NCI-H446 treated with DMSO at 0.1 percent for 48 hours (cell line): ENCODE measurements at regions not wholly inside any gene's neighbourhood (a gene's known extent, or its start where the extent isn't known, plus 50 kb on each side); places are given as distances from the start of the nearest gene placed in this dataset.

Experiments used
- DNase-seq: peaks from one replicate; lab custom pipeline; 2025; lab: John Stamatoyannopoulos, UW

DNA sequence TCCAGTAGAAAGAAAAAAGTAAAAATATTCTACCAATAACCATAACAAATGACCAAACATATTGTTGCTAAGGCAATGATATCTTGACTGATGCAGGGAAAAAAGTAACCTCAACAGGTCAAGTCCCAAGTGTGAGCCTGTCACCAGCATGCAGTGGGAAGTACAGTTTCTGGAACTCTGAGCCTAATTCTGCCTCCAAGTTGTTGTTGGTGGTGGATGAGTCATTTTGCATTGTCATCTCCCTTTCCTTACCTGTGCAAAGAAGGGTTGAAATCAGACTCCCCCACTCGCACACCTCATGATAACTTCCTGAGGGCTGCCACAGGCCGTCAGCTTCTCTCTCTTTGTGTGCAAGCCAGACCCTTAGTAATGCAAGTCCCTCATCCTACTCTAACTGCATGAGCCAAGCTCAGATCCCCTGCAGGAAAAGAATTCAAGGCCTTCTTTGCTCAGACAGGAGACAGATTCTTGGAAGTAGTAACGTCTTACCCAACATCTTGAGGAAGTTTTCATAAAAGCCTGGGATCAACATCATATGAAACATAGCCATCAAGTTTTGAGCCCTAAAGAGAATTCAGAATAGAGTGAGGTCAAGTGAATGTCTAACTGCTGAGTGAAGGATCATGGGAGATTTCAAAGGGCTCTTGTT is 207.6 kb upstream of the FOXA2 start:
- no peak for DNase-seq

DNA sequence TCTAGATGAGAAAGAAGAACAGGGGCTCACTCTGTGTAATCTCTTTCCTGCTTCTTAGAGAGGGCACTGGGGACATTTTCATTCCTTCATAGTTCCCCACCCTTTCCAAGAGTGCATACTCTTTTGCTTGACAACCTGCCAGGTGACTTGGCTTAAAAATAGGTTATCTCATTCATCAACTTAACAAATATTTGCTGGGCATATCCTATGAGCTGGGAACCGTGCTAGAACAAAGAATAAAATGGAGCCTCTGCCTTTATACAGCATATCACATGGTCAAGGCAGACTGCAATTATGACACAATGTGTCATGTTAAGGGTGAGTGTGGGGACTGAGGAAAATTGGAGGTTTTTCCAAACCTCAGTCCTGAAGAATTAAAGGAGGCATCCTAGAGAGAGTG is 209.8 kb upstream of the FOXA2 start:
- no peak for DNase-seq

DNA sequence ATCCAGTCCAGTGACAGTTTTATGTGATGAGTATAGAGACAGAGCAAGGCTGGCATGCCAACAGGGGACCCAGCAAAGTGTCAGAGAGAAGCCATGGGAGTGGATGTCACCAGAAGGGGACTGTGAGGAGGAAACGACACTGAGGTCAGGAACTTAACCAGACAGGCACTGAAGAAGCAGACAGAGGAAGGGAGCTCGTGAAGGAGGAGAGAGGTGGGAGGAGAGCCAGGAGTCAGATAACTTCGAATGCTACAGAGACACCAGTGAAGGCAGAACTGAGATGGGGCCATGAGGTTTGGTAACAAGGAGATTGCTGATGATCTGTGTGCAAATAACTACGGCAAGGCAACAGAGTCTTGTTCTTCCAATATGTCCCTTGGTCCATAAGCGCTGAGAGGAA is 211.1 kb upstream of the FOXA2 start:
- DNase-seq, result no peak

DNA sequence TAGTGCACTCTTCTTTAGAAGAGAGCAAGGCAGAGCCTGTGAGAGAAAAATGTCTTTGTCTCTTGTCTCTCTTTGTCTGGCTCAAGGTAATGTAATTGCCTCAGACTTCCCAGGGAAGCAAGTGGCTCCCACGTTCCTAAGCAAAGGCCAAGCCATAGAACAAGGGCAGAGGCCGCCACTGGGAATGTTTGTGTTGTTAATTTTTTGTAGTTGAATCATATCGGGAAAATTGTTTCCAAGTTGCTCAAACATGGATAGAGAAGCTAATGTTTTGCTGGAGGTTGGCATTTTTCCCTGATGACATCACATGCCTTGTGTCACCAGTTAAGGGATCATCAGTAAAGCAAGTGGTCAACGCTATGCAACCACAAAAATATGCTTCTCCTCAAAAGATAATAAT is 211.5 kb upstream of the FOXA2 start:
- no peak for DNase-seq

DNA sequence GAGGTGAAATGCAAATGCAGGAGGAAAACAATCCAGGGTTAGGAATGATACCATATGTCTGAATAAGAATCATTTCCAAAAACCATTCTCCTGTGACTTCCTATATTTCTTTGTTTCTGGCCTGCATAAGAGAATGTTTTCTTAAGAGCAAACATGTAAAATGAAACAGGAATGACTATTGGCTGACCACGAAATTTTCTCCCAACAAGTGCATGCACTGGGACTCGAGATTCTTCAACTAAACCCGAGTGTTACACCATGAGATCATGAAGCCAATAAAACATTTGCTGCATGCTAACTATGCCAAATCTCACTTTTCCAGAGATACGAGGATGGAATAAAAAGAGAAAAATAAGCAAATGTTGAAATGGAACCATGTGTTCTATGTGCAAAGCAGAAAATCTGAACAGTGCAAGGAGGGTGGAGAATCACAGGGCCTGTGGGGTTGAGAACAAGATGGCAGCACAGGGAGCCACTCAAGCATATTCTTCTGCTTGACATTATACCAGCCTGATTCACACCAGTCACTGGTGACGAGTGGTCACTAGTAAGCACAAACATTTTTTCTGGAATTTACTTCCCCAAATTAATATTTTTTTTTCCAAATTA is 212.2 kb upstream of the FOXA2 start:
- DNase-seq, result no peak

DNA sequence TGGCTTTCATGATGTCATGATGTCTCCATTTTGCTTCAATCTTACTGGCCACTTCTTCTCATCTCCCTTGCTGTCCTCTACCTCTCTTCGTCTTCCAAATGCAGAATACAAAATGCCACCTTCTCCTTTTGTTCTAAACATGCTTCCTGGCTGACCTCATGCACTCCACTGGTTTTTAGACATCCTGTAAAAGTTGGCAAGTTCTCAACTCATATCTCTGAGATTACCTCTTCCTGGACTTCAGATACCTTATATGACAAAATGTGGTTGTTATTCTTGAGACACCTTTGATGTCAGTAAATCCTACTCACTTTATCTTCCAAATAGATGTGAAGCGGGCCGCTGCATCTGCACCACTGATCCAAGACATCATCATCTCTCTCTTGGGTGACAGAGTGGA is 212.7 kb upstream of the FOXA2 start:
- no peak for DNase-seq

DNA sequence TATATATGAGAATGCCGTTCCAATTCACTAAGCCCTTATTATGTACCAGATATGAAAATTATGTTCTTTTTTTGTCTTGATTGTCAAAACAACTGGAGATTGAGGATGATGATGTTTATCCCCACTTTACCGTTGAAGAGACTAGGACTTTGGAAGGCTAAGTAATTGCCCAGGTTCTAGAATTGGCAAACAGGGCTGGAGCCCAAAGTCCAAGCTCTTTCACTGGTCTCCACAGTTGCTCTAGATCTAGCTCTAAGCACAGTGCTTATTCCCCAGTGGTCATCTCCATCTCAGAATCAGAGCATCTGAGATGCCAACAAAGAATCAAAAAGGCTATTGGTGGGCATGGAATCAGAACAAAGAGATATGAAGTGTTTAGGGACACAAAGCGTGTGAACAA is 215.3 kb upstream of the FOXA2 start:
- DNase-seq, result no peak

DNA sequence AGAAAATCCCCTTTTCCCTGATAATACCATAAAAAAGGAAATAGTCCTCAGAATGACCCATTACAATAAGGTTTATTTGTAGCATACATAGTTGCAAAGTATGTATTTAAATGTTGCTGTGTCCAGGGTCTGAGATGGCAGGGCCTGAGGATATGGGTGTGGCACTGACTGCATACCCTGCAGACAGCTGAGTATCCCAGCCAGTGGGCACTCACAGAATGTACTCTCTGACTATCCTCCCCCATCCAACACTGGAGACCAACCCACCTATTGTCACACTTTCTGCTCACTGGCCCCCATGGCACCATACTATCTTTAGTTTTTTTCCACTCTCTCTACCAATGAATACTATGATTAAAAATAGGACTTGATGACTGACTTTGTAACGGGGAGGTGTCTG is 215.8 kb upstream of the FOXA2 start:
- no peak for DNase-seq

DNA sequence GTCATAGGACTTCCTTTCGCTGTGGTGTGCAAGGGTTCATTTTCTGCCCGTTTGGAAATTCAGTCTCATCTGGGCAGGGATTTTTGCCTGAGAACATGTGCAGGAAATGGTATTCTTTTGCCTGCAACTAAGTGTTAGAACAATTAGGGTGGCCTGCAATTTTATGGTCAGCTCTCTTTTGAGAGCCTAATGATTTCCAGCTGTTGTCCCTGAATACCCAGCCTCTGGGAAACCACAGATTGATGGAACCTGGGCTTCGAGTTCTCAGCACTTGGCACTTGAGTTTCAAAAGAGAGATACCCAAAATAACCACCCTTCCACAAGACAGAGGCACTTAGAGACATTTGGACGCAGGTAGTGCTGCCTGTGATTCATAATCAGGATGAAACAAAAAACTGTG is 217.2 kb upstream of the FOXA2 start:
- DNase-seq, result no peak

DNA sequence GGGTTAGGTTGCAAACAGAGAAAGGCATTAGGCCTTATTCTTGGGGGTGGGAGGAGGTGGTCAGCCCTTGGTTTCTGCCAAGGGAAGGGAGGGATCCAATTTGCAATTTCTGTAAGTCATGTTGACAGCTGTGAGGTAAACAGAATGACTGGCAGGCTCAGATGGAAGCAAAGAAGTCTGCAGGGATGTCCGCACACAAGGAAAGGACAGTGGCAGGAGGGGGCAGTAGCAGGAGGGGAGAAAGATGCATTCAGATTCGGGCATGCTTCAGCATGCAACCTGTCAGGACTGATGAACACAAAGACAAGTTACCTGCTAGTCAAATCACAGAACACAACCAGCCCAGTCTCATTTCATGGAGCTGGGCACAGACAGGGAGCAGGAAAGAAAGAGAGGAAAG is 217.9 kb upstream of the FOXA2 start:
- no peak for DNase-seq

DNA sequence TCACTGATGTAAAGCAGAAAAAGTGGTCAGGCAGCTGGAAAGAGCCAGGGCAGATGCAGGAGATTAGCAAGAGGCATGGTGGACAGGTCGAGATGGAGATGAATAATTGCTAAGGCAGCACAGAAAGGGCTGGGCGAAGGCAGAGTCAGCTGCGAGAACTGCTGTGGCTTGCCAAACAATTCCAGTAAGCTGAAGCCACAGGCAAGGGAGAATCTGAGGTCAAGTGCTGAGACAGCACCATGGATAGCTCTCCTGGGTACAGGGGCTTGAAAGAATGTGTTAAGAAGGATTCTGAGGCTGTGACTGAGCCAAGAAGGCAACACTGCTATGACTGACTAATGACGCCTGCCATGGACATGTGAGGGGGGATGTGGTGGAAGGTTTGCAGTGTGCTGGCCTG is 220.8 kb upstream of the FOXA2 start:
- no peak for DNase-seq

DNA sequence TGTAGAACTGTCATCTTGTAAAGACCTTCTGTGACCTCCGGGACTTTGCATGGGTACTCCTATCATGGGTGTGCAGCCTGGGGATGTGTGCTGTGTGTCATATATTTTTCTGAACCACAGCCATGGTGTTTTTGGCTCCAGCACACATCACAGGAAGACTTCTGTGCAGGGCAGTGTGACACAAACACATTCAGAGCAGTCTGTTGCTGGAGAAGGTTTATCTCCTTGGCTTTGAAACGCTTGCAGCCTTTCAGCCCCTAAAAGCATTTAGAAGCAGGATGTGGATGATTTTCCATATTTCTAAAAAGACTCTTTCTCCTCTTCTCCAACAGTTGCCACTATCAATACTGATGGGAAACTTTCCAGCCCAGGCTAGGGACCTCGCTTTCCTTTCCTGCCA is 221.6 kb upstream of the FOXA2 start:
- DNase-seq, result no peak

DNA sequence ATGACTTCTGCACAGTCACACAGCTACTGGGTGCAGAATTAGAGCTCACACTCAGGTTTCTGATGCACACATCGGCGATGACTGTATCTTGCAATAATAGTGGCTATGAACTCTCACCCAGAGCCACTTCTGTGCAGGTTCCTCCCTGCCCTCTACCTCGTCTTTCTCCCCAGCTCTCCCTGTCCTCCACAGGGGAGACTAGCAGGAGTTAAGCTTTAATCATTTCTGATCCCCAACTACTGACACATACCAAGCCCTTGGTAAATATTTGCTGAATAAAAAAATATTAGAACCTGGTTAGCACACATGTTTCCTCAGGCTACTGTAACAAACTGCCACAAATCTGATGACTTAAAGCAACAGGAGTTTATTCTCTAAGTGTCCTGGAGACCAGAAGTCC is 222.7 kb upstream of the FOXA2 start:
- no peak for DNase-seq

DNA sequence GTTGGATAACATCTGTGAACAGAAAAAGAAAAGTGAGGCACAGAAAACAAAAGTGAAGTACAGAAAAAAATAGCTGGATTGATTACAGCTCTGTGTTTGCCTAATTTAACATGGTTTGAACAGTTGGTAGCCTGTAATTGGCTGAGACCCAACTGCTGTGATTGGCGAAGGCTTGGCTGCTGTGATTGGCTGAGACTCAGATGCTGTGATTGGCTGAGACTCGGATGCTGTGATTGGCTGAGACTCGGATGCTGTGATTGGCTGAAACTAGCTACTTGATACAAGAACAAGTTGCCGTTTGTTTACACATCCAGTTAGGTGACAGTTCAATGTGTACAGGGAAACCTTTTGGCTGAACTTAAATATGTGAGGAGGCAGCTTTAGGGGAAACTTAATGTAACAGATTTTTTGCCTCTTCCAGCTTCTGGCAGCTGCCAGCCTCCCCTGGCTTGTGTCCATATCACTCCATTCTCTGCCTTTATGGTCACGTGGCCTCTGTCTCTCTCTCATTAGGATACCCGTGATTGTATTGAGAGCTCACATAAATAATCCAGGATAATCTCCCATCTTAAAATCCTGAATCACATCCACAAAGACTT is 223.4 kb upstream of the FOXA2 start:
- peak; percentile 16 for DNase-seq

DNA sequence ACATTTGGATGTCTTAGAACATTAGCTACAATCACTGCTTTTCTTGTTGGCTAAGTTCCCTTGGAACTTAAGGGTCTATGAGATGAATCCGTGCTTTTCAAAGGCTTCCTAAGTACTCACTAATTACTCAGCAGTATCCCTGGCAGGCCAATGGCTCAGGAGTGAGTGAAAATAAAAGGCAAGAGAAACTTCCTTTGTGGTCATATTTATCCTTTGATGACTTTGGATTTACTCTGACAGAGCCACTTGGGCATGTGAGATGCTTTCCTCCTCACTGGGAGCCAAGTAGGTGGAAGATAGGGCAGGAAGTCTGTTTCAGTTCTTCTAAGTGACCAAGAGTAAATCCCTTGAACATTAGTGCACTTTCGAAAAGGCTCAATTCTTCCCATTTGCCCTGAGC is 224.3 kb upstream of the FOXA2 start:
- DNase-seq, result no peak

DNA sequence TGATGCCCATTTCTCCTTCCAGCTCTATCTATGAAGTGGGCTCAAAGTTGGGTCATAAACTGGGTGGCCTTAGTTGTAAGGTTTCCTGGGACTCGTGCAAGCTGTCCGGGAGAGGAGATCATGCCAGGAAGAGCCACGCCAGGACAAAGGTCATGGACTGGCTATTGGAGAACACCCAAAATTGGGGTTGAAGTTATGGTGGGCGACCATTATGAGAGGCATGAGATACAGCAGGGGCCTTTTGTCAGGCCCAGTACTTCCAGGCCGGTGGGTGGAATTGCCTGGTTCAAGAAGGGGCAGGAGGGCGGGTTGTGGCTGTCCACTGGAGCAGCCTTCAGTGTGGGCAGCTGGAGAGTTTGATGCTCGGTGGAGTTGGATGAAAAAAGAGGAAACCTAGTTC is 225.1 kb upstream of the SSTR4 start:
- DNase-seq, result no peak

DNA sequence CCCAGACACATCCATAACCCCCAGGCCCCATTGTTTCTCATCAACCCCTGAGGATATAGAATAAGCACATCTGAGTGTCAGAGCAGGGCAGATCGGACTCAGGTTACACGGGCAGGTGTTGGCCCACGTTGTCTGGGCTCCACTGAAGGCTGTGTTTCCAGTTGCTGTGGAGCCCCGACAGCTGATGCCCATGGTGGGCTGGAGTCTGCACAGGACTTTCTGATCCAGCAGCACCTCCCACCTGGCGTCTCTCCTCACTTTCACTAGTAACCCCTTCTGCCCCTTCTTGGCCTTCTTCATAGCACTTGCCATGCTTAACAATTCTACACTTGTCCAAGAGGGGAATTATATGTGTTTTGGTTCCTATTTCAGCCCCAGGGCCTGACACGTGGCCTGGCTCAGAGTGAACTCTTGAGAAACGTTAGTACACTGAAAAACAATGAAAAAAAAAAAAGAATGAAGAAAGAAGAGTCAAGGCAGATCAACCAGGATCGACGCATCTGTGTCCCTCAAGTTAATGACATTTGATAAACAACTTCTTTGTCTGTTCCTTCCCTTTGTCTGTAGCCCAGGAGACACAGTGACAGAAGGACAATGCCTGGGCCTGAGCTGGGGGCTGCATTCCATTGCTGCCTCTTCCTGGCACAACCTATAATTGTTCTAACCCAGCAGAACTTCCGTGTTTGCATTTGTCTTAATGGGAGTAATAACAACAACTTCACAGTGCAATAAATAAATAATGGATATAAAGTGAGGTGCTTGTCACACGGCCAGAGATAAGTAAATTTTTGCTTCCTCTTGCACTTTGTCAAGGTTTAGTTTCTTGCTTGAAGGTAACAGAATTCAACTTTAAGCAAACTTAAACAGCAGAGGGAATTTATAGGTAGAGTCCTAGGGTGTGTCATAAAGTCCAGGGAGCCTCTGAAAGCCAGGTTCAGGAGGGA is 224.2 kb upstream of the SSTR4 start:
- DNase-seq, result no peak

DNA sequence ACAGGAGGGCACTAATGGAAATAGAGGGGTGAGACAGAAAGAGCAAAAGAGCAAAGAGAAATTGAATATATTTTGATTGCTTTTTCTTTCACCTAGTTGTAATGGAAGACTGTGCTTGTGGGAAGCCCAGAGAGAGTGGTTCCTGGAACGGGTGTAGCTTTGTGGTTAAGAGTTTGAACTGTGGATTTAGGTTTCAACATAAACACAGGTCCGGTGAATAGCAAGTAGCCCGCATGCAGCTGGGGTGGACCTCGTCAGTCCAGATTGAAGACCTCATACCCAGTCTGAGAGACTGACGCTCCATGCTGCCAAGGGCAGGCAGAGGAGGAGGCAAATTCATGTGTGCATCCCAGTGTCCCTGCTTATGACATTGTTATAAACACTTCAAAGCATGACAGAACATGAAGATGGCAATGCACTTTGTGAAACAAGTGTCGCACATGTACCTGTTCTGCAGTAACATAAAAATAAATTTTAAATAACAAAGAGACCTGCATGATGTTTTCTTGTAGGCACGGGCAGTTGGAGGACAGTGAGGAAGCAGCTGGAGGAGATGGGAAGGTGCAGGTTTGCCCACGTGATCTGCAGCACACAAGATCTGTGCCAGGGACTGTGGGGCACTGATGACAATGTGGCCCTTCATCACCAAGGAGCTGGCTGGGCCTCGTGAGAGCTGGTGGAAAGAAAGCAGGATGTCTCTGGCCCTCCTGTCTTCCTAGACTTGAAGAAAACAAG is 220.5 kb upstream of the SSTR4 start:
- no peak for DNase-seq

DNA sequence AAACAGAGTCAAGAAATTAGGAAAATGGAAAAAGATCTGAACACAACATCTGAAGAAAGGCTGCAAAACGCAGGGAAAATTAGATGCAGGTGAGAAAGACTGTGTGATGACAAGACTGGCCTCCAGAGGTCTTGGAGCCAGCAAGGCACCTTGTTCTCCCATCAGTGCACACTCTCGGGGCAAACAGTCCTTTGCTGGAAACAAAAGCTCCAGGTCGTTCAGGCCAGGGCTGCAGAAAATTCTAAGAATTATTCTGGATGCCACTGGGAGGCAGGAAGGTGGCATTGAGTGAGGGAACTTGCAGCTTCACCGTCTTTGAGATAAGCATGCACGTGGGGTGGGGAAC is 219.9 kb upstream of the SSTR4 start:
- no peak for DNase-seq

DNA sequence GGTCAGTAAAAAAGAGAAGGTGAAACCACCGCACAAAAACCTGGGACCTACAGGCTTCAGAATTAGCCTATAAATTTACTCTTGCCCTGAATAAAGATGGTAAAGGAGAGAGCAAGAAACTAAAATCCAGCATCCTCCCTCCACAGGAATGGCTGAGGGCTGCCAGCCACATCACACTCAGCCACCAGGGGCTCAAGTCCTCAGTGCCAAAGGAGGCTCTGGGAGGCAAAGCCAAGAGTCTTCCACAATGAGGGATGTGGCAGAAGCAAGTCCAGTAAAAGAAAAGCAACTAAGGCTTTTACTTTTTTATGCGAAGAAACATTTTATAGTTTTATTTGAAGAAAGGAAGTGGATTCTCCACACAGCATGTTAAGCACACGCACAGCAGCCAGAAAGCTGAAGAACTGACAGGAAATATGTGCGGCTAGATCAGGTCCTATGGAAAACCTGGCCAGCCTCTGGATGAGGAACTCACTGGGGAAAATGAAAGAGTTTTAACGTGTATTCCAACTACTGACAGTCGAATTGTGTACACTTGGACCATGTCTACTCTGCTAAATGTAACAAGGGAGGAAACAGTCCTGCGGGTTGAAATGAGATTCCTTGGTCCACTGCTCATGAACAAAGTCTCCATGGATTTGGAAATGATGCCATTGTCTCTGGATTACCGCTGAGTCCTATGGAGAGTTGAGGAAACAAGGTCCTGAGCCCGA is 219.4 kb upstream of the SSTR4 start:
- no peak for DNase-seq

DNA sequence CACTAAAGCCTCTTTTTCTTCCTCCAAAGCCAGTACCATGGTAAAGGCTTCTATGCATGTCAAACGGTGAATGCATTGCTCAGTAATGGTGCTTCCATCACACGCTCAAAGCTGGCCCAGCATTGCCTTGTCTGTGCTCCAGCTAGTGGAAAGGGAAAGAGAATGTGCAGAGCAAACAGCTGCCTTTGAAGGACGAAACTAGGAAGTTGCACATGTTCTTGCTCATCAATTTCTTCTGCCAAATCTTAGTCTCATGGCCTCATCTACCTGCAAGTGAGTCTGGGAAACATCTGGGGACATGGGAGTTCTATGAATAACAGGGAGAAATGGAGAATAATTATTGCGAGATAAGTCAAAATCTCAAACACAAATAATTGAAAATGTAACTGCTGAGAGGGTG is 216.5 kb upstream of the SSTR4 start:
- DNase-seq, result no peak

DNA sequence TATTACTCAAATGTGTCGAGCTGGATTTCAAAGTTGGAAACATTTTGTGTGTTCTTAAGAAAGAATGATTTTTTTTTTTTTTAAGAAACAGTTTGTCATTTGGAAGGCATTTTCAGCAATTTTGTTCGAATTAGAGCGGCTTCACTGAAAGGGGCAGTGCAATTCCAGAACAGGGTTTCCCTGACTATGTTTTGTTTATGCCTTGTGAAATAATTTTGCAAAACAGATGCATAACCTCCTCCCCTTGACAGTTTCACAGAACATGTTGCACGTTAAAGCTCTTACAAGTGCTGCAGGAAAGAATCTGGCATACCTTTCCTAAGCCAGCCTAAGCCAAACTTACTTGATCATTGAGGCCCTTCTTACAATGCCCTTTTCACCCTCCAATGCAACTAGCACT is 216.0 kb upstream of the SSTR4 start:
- DNase-seq, result no peak
